Right lobe of liver (tissue), 6 donors: ENCODE measurements at regions not wholly inside any gene's neighbourhood (a gene's known extent, or its start where the extent isn't known, plus 50 kb on each side); places are given as distances from the start of the nearest gene placed in this dataset.

ENCODE experiments used
- ATAC-seq, 4 donors: fragments of 200-7000 bp; cut with Tn5 transposase; one replicate each; pipeline ENCODE4 v1.9.1; 2020; ENCODE audit warnings: mild to moderate bottlenecking in 4 of 4, moderate library complexity in 4 of 4
- DNase-seq, 3 donors: peaks; one replicate each; pipeline ENCODE4 v3.0.0-alpha.2; 2020
- H3K27ac ChIP-seq, 3 donors: fragments of 200-600 bp; one replicate each; pipeline ENCODE4 v1.8.0; 2022
- H3K27me3 ChIP-seq, 2 donors: fragments of 200-600 bp; one replicate each; pipeline ENCODE4 v1.8.0; 2022
- H3K36me3 ChIP-seq, 4 donors: fragments of 200-600 bp; sonication (generic) in 1 of 4; one replicate each; pipeline versions ENCODE4 v1.5.1 to v1.8.0; 2017 to 2022; ENCODE audit warnings: control low read depth in 1 of 4
- H3K4me1 ChIP-seq, 4 donors: fragments of 200-600 bp; sonication (generic) in 1 of 4; one replicate each; pipeline versions ENCODE4 v1.5.1 to v1.8.0; 2017 to 2022; ENCODE audit warnings: control low read depth in 1 of 4
- H3K4me3 ChIP-seq, 3 donors: fragments of 200-600 bp; one replicate each; pipeline ENCODE4 v1.8.0; 2022
- H3K9me3 ChIP-seq, 4 donors: fragments of 200-600 bp; sonication (generic) in 1 of 4; one replicate each; pipeline versions ENCODE4 v1.5.1 to v1.8.0; 2017 to 2022; ENCODE audit warnings: control low read depth in 1 of 4
- CTCF ChIP-seq, 4 donors: fragments of 200-600 bp in 3 of 4; fragments of 450-650 bp in 1 of 4; IDR thresholded peaks; one replicate each; pipeline versions ENCODE4 v1.5.1 to v1.8.0; 2016 to 2022; ENCODE audit warnings: antibody characterized with exemption in 4 of 4, mild to moderate bottlenecking in 2 of 4
- POLR2A ChIP-seq: fragments of 450-650 bp; IDR thresholded peaks from one replicate; pipeline ENCODE4 v1.6.1; 2017; ENCODE audit warnings: antibody characterized with exemption, mild to moderate bottlenecking
- WGBS: methylation state at CpG from one replicate; pipeline ENCODE4 v1.1.6; 2018; ENCODE audit warnings: low coverage, low lambda C conversion rate; ENCODE audit not compliant: insufficient coverage; ENCODE audit errors: missing lambda C conversion rate; 5-methylcytosine and 5-hydroxymethylcytosine counted together
- intact Hi-C, 2 donors: fragments of 100-400 bp; cut with DNase I; formaldehyde crosslinking; loops; one replicate each; pipeline versions ENCODE4 v1.11.2 to v1.14.1; 2022
- donor health status: DM: no; HTN: yes; CAD: no.
- donor health status: DM: no; HTN: no; CAD: no.
- donor health status: DM: no; HTN: no; CAD: no.
- donor health status: DM: no; HTN: yes; CAD: no.
- donor health status: DM: no; HTN: yes; CAD: no.

DNA sequence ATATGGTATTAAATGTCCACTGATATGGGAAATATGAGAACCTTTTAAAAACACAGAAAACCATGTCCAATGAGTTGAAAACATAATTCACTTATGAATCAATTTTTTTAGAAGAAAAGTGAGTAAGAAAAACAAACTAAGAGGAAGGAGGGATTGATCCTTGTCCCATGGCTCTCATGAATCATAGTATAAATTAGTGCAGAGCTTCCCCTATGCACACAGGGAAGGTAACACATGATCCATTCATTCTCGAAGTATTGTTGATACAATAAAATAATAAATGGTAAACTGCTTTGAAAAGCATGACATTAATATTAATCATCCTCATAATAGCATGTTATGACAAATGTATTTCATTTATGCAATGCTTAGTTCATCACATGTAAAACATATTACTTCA is 872.0 kb upstream of the CNTNAP5 start:
- no peak for ATAC-seq
- H3K36me3 ChIP-seq = no peaks in the 10 kb centered on the region
- 33% methylated on average over 1 of the region's 1 CpG for WGBS
- TF ChIP-seq POLR2A (no peak), CTCF (IDR thresholded peaks at IDR 0.05) (no peak)
- H3K27ac ChIP-seq = no peak overlapping the region
- H3K27me3 ChIP-seq = no peaks in the 10 kb centered on the region
- no peak overlapping the region for H3K4me3 ChIP-seq
- intact Hi-C loops = no loop called here
- H3K4me1 ChIP-seq = no peaks in the 10 kb centered on the region
- H3K9me3 ChIP-seq = no peaks in the 10 kb centered on the region
- no peak for DNase-seq

DNA sequence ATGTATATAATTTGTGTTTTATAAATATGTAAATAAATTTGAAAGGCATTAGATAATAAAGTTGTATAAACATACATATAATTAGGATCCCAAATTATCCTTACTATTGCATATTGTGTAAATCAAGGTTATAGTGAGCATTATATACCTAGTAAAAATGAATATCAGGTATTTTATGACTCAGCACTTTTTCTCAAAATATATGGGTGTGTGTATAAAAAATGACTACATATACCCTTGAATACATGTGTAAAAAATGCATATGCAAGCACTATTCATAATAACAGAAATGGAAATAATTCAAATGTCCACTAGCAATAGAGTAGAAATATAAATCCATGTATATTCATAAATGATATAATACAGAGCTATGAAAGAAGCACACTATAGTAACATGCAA is 870.9 kb upstream of the CNTNAP5 start:
- no peak for TF ChIP-seq POLR2A
- no peak for TF ChIP-seq CTCF (IDR thresholded peaks at IDR 0.05)
- H3K9me3 ChIP-seq = no peaks in the 10 kb centered on the region
- H3K4me3 ChIP-seq = no peak overlapping the region
- no peak overlapping the region for H3K27ac ChIP-seq
- no peaks in the 10 kb centered on the region for H3K27me3 ChIP-seq
- no peak for ATAC-seq
- no peaks in the 10 kb centered on the region for H3K4me1 ChIP-seq
- intact Hi-C loops = no loop called here
- DNase-seq = no peak
- H3K36me3 ChIP-seq = no peaks in the 10 kb centered on the region

DNA sequence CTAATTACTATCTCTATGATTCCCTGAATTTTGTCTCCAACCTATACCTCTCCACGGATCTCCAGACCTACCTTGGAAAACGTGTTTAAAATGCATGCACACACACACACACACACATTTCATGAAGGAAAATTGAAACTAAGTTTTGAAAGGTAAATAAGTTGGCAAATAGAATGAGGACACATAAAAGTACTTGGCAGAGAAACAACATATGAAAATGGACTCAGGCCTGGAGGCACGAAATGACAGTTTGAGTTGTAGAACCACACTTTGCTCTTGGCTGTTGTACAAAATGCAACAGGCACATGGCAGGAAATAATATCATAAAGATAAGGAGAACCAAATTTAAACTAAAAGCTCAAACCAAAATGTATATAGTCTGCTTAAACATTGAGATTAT is 868.1 kb upstream of the CNTNAP5 start:
- WGBS = 30% methylated on average over 3 of the region's 3 CpGs
- Histone ChIP-seq H3K36me3 (no peaks in the 10 kb centered on the region), H3K4me1 (no peaks in the 10 kb centered on the region), H3K4me3 (no peak overlapping the region), H3K9me3 (no peaks in the 10 kb centered on the region), H3K27me3 (no peaks in the 10 kb centered on the region), H3K27ac (no peak overlapping the region)
- TF ChIP-seq POLR2A = no peak
- TF ChIP-seq CTCF (IDR thresholded peaks at IDR 0.05) = no peak
- intact Hi-C loops = no loop called here
- DNase-seq (no peak), ATAC-seq (no peak)

DNA sequence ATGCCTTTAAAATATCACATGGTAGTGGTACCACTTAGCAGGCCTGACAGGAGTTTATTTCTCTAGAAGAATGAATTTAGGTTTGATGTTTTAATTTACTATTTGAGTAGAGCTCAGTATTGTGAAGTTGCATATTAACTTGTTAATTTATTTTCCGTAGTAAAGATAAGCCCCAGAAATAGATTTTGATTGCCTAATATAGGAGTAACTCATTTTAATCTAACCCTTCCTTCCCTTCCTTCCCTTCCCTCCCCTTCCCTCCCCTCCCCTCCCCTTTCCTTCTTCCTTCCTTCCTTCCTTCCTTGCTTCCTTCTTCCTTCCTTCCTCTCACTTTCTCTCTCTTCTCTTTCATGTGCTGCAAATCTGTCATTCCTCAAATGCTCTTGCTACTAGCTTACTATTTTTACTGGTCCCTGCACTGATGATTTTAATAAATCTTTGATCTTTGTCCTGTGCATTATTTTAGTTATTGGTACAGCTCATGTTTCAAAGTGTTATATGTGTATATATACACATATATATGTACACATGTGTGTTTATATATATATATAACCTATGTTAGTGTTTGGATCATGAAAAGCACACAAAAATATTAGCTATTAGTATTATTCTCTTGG is 862.6 kb upstream of the CNTNAP5 start:
- Histone ChIP-seq H3K4me3 (no peak overlapping the region), H3K9me3 (no peaks in the 10 kb centered on the region), H3K27me3 (no peaks in the 10 kb centered on the region), H3K27ac (no peak overlapping the region), H3K4me1 (no peaks in the 10 kb centered on the region), H3K36me3 (no peaks in the 10 kb centered on the region)
- intact Hi-C loops = no loop called here
- no peak for ATAC-seq
- TF ChIP-seq POLR2A = no peak
- TF ChIP-seq CTCF (IDR thresholded peaks at IDR 0.05) = no peak
- no peak for DNase-seq
- 31% methylated on average over 1 of the region's 1 CpG for WGBS

DNA sequence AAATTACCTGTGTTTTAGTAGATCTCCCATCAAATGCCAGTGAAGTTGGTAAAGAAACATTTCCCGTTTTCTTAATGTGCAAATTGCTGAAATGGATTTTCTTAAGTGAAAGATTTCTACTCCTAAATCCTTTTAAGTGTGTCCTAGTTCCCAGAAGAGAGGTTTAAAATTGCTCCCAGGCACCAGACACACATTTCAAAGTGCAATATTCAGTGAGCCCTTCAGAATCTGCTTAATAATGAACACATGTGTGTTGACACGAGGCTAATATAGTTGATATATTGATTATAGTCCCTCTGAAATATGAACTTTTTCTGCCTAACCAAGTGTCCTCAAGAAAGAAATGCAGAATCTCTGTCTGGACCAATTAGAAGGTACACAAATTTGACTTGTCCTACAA is 861.7 kb upstream of the CNTNAP5 start:
- Histone ChIP-seq H3K27ac (no peak overlapping the region), H3K36me3 (no peaks in the 10 kb centered on the region), H3K4me3 (no peak overlapping the region), H3K4me1 (no peaks in the 10 kb centered on the region), H3K27me3 (no peaks in the 10 kb centered on the region), H3K9me3 (no peaks in the 10 kb centered on the region)
- ATAC-seq (no peak), DNase-seq (no peak)
- no peak for TF ChIP-seq POLR2A
- no peak for TF ChIP-seq CTCF (IDR thresholded peaks at IDR 0.05)
- 16% methylated on average over 2 of the region's 2 CpGs for WGBS
- intact Hi-C loops = no loop called here
